ENCODE measurements at regions not wholly inside any gene's neighbourhood (a gene's known extent, or its start where the extent isn't known, plus 50 kb on each side); places are given as distances from the start of the nearest gene placed in this dataset.
A peak's percentile ranks its signal among the peaks of the same experiment; 100 is the strongest.
"Not testable (repeated sequence)": the region's sequence is repeated elsewhere in the genome, so short reads cannot be mapped to it uniquely, and the experiment has no call there.

DNA sequence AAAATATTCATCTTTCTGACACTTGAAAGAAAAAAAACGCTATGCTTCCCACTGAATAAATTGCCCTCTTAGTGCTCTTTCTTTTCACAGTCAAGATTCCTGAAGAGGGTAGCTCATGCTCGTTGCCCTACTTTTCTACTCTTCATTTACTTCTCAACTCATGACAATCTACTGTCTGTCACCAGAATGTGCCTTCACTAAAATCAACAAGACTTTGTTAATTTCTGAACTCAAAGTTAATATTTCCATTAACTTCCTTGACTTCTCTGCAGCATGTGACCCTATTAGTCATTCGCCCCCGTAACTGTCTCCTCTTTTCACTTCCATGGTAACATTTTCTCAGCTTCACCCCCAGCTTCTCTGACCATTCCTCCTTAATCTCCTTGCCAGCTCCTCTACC, 98.9 kb upstream of the MAPRE2 start:
- no peak for DNase-seq (ENCODE audit: low read depth, low spot score)

DNA sequence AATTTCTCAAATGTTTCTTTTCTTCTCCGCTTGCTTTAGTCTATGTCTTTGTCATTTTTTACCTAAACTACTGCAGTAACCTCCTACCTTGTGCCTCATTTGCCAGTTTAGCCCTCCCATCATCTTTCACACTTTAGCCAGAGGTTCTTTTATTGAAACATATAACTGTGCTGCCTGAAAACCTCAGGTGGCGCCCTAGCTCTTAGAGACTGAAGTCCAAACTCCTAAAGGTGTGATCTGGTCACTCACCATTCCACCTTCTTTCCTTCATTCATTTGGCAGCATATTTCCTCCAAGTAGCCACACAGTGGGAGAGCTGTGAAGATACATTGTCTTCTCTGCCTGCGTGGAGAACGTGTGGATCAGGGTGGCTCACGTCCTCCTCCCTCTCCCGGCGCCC, 98.2 kb upstream of the MAPRE2 start:
- DNase-seq (ENCODE audit: low read depth, low spot score), result no peak

DNA sequence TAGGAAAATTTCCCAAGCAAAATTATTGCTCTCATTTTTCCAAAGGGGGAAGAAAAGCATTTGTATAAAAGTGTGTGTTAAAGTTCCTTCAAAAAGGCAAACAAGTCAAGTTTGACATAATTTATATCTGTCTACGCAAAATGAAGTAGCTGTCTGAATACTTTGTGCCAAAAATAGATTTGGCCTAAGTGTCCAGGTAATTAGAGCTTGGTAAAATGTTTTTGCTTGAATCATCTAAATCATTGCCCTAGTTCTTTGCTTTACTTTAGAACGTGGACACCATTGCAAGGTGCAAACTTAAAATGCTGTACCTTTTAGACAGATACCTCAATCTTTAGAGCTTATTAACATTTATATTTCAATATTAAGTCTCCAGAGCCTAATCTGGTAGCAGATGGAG, 97.6 kb upstream of the MAPRE2 start:
- no peak for DNase-seq (ENCODE audit: low read depth, low spot score)

DNA sequence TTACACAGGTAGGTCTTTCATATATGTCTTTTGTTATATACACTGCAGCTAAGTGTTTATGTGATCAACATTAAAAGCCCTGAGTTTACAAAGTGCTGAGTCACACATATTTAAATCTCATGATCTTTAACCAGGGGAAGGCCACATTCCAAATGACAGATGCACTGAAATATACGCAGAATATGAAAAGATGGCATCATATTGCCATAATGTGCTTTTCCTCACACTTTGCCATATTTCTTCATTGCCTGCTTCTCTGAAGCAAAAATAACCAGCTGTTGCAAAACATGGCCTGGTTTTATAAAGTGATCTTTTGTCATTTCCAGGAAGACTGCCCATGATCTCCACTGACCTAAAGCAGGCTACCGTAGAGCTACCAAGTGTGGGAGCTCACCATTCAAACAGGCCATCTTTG, 93.5 kb upstream of the MAPRE2 start:
- no peak for DNase-seq (ENCODE audit: low read depth, low spot score)

DNA sequence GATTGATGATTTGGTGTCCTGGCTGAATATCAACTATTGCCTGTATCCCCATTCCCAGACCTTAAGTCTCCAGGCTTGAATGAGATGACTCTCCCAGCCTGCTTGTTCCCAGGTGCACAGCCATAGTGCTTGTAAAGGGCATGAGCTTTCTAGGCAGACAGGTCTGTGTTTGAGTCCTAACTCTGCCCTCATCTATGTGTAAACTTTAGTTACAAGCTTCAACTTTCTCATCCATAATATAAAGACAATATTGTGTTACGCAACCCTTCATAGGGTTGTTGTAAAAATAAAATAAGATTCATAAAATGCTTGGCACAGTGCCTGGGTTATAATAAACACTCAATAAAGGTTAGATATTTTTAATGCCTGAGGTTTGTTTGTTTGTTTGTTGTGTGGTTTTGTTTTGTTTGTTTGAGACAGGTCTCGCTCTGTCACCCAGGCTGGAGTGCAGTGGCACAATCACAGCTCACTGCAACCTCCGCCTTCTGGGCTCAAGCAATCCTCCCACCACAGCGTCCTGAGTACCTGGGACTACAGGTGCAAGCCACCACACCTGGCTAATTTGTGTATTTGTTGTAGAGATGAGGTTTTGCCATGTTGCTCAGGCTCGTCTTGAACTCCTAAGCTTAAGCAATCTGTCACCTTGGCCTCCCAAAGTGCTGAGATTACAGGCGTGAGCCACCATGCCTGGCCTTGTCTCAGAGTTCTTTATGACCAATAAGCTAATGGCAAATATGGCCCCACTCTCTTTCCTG, 89.4 kb upstream of the MAPRE2 start:
- no peak for DNase-seq (ENCODE audit: low read depth, low spot score)

DNA sequence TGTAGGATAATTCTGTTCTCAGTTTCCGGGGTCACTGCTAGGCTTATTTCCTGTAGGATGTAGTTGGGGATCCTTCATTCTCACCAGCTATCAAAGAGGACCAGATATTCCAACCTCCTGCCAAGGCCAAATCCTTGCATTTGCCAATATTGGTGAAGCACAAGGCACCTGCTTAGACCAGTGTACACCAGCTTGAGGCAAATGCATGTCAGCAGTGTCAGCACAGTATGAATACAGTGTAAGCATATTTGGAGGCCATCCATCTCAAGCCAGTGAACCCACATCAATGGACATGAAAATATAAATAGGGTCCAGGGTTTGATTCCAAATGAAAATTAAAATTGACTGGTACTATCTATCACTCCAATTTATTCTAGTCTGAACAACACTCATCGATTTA, 88.0 kb upstream of the MAPRE2 start:
- DNase-seq (ENCODE audit: low read depth, low spot score), result no peak

DNA sequence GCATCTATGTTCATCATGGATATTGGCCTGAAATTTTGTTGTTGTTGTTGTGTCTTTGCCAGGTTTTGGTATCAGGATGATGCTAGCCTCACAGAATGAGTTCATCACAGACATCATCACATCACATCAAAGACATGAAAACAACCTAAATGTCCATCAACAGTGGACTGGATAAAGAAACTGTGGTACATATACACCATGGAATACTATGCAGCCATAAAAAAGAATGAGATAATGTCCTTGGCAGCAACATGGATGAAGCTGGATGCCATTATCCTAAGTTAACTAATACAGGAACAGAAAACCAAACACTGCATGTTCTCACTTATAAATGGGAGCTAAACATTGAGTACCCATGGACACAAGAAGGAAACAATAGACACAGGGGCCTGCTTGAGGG, 85.7 kb upstream of the MAPRE2 start:
- not testable (repeated sequence) for DNase-seq (ENCODE audit: low read depth, low spot score)

DNA sequence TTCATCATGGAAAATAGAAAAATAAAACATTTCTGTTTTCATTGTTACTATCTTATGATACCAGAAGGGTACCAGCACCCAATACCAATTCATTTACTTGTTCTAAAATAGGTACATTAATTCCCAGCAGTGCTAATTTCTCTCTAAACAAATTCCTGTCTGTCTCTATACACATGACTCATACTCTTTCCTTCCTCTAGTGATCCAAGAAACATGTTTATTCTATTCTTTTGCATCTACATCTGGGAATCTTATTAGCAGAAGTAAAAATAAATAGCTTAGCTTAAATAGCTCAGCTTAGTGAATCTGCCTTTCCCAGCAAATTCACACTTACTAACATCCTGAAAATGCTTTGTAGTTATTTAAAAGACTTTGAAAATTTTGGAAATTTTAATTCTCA, 84.5 kb upstream of the MAPRE2 start:
- no peak for DNase-seq (ENCODE audit: low read depth, low spot score)

DNA sequence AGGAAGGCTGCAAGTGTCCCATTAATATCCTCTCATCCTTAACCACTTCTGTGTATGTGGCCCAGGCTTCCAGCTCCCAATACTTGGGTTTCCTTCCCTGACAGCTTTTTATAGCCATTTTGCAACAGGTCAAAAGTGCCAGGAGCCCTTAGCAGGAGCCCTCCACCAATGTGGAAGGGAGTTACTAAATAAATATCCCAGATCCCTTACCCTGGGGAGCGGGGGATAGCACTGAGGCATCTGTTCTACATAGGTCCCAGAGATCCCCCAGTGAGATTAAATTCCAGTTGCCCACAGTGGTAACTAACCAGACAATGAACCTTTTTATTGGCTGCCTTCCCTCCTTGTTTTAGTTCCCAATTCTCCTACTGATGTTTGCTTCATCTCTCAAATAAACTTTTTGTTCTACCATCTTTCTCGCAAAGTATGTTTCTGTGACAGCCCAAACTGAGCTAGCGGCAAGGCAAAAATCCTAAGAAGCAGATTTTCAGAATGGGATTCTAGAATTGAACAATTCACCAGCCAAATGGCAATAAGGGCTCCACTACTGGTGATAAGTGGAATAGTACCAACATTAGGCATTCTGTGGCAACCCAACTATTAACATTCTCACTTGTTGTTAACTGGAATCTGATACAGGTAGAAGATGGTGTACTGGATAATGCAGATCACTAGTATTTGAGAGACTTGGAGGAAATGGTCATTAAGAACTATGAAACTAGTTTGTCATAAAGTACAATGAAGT, 83.9 kb upstream of the MAPRE2 start:
- DNase-seq (ENCODE audit: low read depth, low spot score), result no peak

DNA sequence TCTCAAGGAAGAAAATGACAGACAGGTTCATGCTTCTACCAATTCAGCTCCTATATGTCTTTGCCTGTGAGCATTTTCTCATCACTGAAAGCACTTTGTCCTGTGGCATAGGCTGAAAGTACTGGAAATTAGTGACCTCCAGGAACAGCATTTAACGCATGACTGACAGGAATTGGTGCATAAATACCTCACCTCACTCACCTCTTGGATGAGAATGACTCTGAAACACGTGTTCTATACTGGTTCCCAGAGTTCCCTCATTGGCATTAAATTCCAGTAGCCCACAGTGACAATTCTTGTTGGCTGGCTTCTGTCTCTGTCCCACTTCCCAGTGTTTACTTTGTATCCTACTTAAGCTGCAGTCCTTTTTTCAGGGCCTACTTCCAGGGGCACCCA, 83.4 kb upstream of the MAPRE2 start:
- DNase-seq (ENCODE audit: low read depth, low spot score), result no peak

DNA sequence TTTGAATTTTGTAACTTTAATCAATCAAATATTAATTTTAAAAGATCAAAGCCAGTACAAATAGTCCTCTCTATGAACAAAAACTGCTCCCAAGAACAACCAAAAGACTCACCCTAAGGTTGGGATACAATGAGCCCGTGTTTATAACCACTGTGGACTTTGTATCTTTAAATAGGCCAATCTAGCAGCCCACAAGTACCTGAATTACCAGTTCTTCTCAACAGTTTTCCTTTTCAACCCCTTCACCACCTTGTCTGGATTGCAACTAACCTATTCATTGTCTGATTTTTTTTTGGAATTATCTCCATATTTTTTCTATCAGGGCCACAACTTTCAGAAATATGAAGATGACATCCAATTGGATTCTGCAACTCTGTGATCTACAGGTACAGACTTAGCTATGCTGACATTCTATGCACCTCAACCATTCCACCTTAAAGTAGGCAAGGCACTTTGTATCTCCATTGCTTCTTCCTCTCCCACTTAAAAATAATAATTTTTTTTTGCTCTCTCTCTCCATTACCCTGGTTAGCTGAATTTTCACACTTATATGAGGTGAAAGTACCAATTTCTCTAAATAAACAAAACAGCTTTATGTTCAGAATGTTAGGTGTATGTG, 81.9 kb upstream of the MAPRE2 start:
- DNase-seq (ENCODE audit: low read depth, low spot score), result no peak

DNA sequence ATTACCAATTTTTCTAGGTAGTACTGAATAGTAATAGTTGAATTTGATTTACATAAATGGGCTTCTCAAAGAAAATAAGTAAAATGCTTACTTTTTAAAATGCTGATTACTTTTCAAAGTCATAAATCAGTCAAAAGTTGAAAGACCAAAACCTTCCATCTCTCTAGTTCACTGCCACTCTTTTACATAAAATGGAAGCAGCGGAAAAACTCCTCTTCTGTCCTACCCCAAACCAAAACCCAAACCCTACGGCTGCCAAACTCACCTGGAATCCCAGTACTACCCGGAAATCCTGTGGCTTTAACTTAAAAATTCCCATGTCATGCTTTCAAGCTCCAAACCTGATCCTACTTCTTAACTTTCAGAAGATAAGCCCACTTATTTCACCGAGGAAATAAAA, 81.2 kb upstream of the MAPRE2 start:
- no peak for DNase-seq (ENCODE audit: low read depth, low spot score)

DNA sequence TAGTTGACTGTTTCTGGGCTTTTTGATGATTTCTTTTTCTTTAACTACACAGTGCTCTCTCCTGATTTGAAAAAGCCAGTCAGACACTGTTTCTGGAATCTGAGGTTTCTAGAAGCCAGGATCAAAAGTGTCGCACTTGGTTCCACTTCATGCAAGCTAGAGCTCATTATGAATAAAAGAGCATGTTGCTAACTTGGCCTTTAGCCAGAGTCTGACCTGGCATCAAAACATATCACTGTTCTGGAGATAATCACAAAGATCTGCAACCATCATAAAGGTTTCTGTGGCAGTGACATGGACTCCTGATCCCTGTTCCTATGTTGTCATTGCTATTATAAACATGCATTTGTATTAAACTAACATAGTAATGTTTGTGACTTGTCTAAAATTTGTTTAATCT, 76.1 kb upstream of the MAPRE2 start:
- no peak for DNase-seq (ENCODE audit: low read depth, low spot score)

DNA sequence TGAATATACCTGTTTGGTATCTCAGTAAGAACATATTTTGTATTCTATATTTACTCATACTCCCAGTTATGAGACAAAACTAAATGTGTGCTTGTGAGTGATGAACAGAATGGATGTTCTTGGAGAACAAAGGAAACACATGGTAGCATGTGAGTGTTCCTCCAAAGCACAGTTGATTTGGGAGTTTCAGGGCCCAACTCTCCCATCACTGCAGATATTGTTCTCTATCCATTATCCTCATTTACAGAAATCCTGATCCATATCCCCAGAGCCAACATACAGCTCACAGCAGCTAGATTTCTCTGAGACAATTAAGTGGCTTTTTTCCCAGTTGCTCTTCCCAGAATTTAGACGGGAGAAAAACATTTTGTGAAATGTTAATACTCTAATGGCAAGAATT, 75.6 kb upstream of the MAPRE2 start:
- DNase-seq (ENCODE audit: low read depth, low spot score), result no peak

DNA sequence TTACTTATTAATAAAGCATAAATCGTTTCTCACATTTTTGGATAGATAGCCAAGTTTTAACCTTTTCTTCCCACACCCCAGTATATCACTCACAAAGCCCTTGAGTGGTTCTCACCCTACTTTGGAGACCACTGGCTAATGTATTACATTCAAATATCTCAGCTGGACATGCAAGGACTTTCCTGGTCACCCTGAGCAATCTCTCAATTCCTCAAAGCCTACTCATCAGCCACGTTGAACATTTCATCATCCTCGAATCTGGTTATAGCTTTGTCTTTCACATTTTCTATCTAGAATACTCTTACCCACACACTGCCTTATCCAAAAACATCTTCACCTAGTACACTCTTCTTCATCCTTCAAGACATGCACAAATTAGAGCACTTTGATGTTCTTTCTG, 71.1 kb upstream of the MAPRE2 start:
- no peak for DNase-seq (ENCODE audit: low read depth, low spot score)

DNA sequence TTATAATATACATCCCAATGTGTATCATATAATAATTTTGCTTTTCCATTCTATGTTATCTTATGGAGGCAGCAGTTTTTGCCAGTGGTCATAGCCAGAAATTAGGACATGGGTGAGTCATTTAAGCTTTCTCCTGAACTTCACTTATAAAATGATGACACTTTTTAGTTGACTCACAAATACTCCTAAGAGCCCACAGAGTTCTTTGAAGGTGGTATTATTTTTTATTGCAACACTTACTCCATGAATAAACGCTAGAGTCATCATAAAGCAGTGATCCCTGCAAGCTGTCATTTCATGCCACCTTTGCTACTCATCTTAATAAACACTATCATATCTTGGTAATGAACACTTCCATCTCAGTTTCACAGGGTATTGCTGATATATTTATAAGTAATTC, 69.9 kb upstream of the MAPRE2 start:
- no peak for DNase-seq (ENCODE audit: low read depth, low spot score)

DNA sequence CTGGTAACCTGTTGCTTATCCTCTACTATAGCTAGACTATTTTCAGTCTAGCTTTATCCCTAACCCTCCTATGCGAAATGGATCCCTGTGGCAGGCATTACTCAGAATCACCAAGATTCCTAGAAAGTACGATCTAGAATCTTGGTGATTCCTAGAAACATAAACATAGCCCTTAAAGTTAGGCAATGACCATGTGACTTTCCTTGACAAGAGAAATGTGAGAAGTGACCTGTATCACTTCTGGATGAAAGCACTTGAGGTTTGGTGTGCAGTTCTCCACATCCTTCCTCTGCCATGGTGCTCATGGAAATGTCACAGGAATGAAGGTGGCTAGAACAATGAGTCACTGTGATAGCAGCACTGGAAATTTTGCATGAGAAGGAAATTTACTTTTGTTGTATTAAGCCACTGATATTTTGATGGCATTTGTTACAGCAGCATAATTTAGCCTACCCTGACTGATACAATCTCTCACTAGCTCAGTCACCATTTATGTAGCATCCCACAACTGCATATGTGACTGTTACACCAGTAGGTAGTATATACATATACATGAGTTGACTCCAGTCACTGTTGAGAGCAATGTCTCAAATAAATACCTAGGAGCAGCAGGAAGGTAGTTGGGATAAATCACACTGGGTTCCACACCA, 68.3 kb upstream of the MAPRE2 start:
- no peak for DNase-seq (ENCODE audit: low read depth, low spot score)

DNA sequence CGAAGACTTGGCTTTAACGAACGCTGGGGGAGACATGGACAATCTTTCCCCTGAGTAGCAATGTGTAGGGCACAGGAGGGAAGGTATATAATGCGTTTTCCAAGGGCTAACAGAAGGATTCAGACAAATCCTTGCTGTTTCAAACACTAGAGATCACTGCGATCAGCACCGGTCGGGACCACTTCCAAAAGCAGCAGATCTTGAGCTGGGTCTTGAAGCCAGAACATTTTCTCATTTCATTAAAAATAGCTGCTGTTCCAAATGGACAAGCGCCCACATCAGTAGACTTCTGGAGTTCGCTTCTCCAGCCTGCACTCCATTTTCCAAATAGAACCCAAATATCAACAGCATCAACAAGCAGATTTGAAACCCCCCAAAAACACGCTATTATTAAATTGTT, 65.1 kb upstream of the MAPRE2 start:
- DNase-seq (ENCODE audit: low read depth, low spot score), result no peak

DNA sequence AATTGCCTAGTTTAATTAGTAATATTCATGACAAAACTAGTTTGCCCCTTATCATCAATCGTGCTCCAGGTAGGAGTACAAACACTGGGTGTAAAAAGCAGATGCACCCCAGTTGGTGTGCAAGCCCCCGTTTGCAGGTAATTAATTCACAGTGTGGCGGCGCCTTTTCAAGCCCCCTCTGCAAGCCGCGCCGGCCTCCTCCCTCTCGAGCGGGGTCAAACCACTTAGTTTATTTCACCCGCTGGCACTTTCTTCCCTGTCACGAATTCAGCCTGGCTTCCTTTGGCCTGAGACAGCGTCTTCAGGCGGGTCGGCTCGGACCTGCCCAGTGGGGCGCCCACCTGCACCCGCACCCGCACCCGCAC, 64.7 kb upstream of the MAPRE2 start:
- no peak for DNase-seq (ENCODE audit: low read depth, low spot score)

DNA sequence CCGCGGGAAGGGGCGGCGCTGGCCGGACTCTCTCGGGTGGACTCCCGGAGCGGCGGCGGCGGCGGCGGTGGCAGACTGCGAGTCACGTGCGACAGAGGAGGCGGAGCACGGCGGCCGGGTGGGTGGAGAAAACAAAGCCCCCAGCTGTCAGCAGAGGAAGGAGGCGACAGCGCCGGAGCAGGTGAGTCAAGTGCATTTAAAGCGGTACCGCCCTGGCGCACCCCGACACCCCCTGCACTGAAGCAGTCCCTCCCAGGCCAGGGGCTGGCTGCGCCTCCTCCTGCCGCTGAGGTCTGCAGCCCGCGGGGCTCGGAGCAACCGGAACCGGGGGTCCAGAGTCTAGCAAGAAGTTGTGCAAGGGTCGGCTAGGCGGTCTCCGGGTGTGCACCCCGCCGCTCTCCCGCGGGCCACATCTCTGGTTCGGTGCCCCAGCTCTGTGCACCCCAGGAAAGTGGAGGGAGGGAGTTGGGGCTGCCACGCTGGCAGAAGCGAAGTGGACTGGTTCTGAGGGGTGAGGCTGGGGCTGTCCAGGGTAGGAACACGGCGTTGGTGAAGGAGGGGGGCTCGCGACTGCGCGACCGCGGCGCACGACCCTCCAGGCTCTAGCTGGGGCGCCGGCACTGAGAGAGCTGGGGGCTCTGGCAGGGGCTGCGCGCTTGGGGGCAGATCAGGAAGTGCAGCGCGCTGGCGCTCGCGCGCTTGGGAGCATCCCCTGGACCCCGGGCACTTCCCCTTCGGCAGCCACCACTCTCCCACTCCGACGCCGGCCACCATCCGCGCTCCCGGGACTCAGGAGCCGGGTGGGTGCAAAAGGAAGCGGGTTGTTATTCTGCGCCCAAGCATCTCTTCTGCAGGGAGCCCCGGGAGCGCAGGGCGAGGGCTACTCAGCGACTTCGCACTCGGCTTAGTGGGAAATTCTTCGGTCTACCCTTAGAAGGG, 64.0 kb upstream of the MAPRE2 start:
- DNase-seq (ENCODE audit: low read depth, low spot score), result peak; percentile 28

DNA sequence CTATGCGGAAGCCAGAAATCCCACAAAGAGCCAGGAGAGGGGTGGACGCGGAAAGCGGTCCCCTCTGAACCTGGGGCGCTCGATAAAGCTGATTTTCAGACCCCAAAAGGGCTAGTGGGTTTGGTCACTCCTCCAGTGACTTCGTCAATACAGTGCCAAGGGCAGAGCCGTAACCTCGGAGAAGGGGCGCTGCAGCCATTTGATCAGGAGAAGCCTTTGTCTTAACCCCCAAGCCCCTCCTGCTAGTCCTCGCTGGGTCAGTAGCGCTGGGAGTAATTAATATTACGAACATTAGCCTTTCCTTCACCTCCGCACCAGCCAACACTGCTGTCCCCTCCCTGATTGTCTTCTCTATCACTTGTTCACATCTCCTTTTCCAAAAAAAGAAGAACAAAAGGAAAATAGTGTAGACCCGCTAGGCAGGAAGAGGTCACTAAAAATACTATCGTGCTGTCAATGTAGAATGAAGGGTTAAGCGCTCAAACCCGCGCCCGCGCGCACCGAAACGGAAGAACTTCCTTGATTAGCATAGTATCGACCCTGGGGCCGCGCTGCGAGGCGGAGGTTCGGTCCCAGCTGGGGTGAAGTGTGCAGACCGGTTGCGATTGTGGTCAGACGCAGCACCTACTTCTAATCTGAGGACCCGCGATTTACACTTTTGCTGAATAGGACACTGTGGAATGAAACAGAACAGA, 63.2 kb upstream of the MAPRE2 start:
- peak; percentile 4 for DNase-seq (ENCODE audit: low read depth, low spot score)

All from activated CD4-positive, CD25-positive, alpha-beta regulatory T cell treated with anti-CD3 and anti-CD28 coated beads, Interleukin-2, amount 50 U/mL, for 16 hours (primary cell).